HepG2 (cell line): ENCODE measurements at regions not wholly inside any gene's neighbourhood (a gene's known extent, or its start where the extent isn't known, plus 50 kb on each side); places are given as distances from the start of the nearest gene placed in this dataset.

ENCODE experiments used
- CTCF ChIP-seq: sonication (generic); formaldehyde crosslinking; IDR thresholded peaks from 2 replicates; pipeline ENCODE4 v1.5.0; 2020; ENCODE audit warnings: mild to moderate bottlenecking, missing genetic modification reagents, moderate library complexity
- HBP1 ChIP-seq: IDR thresholded peaks from 2 replicates; pipeline ENCODE4 v1.6.1; 2016; ENCODE audit warnings: low read depth, control low read depth
- IKZF1 ChIP-seq: fragments of 450-650 bp; IDR thresholded peaks from 2 replicates; pipeline ENCODE4 v1.7.1; 2016
- KLF6 ChIP-seq: IDR thresholded peaks from 2 replicates; pipeline ENCODE4 v1.8.0; 2016; ENCODE audit warnings: missing biosample characterization, missing genetic modification reagents
- POLR2AphosphoS5 ChIP-seq: IDR thresholded peaks from 2 replicates; pipeline ENCODE4 v1.6.1; 2012; ENCODE audit warnings: low read depth, low read length
- YY1 ChIP-seq: IDR thresholded peaks from 2 replicates; pipeline ENCODE4 v1.6.1; 2011; ENCODE audit warnings: low read length, low read depth, moderate library complexity, mild to moderate bottlenecking; ENCODE audit not compliant: insufficient read depth, insufficient replicate concordance
- ZBTB1 ChIP-seq: sonication (generic); formaldehyde crosslinking; IDR thresholded peaks from 2 replicates; pipeline ENCODE4 v1.4.0; 2020; ENCODE audit warnings: missing genetic modification reagents, borderline replicate concordance

DNA sequence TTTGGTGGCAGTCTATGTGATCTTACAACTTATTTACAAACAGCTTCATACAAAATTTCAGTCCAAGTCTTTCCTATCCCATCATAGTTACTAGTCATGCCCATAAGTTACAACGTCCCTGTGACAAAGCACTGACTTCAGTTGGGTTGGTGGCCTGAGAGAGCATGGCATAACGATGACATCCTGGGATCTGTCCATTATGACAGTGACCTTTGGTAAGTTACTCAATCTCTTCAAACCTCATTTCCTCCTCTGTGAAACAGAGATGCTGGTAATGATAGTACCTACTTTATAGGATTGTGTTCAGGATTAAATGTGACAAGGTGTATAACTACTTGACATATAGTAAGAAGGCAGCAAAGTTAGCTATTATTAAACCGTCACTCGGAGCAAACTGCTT lies 55.4 kb upstream of the ATP5MC3 start:
- TF ChIP-seq KLF6 = no peak
- no peak for TF ChIP-seq ZBTB1
- TF ChIP-seq HBP1 (CRISPR knock-in tag) = no peak
- TF ChIP-seq CTCF (CRISPR knock-in tag) = no peak
- TF ChIP-seq IKZF1 = no peak
- no peak for TF ChIP-seq YY1
- no peak for TF ChIP-seq POLR2AphosphoS5
